Raji (cell line): ENCODE measurements at regions not wholly inside any gene's neighbourhood (a gene's known extent, or its start where the extent isn't known, plus 50 kb on each side); places are given as distances from the start of the nearest gene placed in this dataset.

Experiments
- POLR2A ChIP-seq: IDR thresholded peaks from 2 replicates; pipeline ENCODE4 v1.6.1; 2011; ENCODE audit warnings: low read depth, low read length, control low read depth; ENCODE audit not compliant: insufficient read depth

GRCh38 chr3:106755336-106755735 lies 621.9 kb upstream of the CCDC54 start:
- no peak for TF ChIP-seq POLR2A

GRCh38 chr3:106756901-106757300 lies 620.3 kb upstream of the CCDC54 start:
- TF ChIP-seq POLR2A = no peak

- TF ChIP-seq POLR2A = no peak
Observed at GRCh38 chr3:106758459-106758858, 618.8 kb upstream of the CCDC54 start.

GRCh38 chr3:106759731-106760130 lies 617.5 kb upstream of the CCDC54 start:
- no peak for TF ChIP-seq POLR2A

GRCh38 chr3:106765342-106765741 lies 611.9 kb upstream of the CCDC54 start:
- no peak for TF ChIP-seq POLR2A

GRCh38 chr3:106768941-106769480 lies 608.2 kb upstream of the CCDC54 start:
- no peak for TF ChIP-seq POLR2A

GRCh38 chr3:106773795-106774194 lies 603.4 kb upstream of the CCDC54 start:
- no peak for TF ChIP-seq POLR2A

- TF ChIP-seq POLR2A = no peak
Observed at GRCh38 chr3:106783231-106783630, 594.0 kb upstream of the CCDC54 start.

- no peak for TF ChIP-seq POLR2A
Observed at GRCh38 chr3:106789276-106789675, 588.0 kb upstream of the CCDC54 start.

GRCh38 chr3:106792716-106793115 lies 584.5 kb upstream of the CCDC54 start:
- no peak for TF ChIP-seq POLR2A

GRCh38 chr3:106794442-106794841 lies 582.8 kb upstream of the CCDC54 start:
- TF ChIP-seq POLR2A = no peak

GRCh38 chr3:106795553-106795952 lies 581.7 kb upstream of the CCDC54 start:
- TF ChIP-seq POLR2A = no peak

GRCh38 chr3:106797461-106797860 lies 579.8 kb upstream of the CCDC54 start:
- TF ChIP-seq POLR2A = no peak

GRCh38 chr3:106805625-106806024 lies 571.6 kb upstream of the CCDC54 start:
- no peak for TF ChIP-seq POLR2A

GRCh38 chr3:106806964-106807363 lies 570.3 kb upstream of the CCDC54 start:
- no peak for TF ChIP-seq POLR2A

GRCh38 chr3:106809041-106809440 lies 568.2 kb upstream of the CCDC54 start:
- no peak for TF ChIP-seq POLR2A

GRCh38 chr3:106809623-106810299 lies 567.5 kb upstream of the CCDC54 start:
- TF ChIP-seq POLR2A = no peak
